ENCODE measurements at regions not wholly inside any gene's neighbourhood (a gene's known extent, or its start where the extent isn't known, plus 50 kb on each side); places are given as distances from the start of the nearest gene placed in this dataset.

DNA sequence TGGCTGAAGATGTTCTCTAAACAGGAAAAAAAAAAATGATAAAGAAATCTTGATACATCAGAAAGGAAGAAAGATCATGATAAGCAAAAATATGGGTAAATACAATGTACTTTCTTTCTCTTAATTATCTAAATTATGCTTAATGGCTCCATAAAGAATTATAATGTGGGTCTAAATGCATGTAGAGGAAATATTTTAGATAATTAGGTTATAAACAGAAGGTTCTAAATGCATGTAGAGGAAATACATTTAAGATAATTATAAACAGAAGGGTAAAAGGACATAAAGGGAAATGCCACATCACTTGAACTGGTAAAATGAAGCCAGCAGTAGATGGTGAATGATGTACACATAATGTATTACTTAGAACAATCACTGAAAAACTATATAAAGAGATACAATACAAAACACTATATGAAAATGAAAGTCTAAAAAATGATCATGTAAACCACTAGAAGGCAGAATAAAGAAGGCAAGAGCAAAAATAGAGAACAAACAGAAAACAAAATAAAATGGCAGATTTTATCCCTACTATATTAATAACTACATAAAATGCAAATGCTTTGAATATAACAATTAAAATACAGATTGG, 308.4 kb upstream of the CDH2 start:
- TF ChIP-seq, protein P1, sequence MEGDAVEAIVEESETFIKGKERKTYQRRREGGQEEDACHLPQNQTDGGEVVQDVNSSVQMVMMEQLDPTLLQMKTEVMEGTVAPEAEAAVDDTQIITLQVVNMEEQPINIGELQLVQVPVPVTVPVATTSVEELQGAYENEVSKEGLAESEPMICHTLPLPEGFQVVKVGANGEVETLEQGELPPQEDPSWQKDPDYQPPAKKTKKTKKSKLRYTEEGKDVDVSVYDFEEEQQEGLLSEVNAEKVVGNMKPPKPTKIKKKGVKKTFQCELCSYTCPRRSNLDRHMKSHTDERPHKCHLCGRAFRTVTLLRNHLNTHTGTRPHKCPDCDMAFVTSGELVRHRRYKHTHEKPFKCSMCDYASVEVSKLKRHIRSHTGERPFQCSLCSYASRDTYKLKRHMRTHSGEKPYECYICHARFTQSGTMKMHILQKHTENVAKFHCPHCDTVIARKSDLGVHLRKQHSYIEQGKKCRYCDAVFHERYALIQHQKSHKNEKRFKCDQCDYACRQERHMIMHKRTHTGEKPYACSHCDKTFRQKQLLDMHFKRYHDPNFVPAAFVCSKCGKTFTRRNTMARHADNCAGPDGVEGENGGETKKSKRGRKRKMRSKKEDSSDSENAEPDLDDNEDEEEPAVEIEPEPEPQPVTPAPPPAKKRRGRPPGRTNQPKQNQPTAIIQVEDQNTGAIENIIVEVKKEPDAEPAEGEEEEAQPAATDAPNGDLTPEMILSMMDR (IDR thresholded peaks at IDR 0.05): no peak
- no peak for TF ChIP-seq POLR2A (IDR thresholded peaks at IDR 0.05)

Measured in uterus (tissue), 2 donors.